Smooth muscle cell (in vitro differentiated cells): ENCODE measurements at regions not wholly inside any gene's neighbourhood (a gene's known extent, or its start where the extent isn't known, plus 50 kb on each side); places are given as distances from the start of the nearest gene placed in this dataset.

Experiments used
- DNase-seq: peaks from one replicate; lab custom pipeline; 2025; ENCODE audit not compliant: unreplicated experiment; lab: John Stamatoyannopoulos, UW
- H2AFZ ChIP-seq: fragments of 200-600 bp; sonication (generic); 2 replicates; pipeline ENCODE4 v1.6.0; 2016; ENCODE audit warnings: antibody characterized with exemption, low read depth, mild to moderate bottlenecking
- H3F3A ChIP-seq: fragments of 200-600 bp; sonication (generic); 2 replicates; pipeline ENCODE4 v1.6.0; 2017; ENCODE audit warnings: antibody characterized with exemption, low read depth
- H3K27ac ChIP-seq: fragments of 200-600 bp; sonication (generic); 2 replicates; pipeline ENCODE4 v1.5.1; 2016; ENCODE audit warnings: low read depth, mild to moderate bottlenecking
- H3K27me3 ChIP-seq: fragments of 200-600 bp; sonication (generic); 2 replicates; pipeline ENCODE4 v1.6.1; 2016; ENCODE audit warnings: low read depth, mild to moderate bottlenecking
- H3K36me3 ChIP-seq: fragments of 200-600 bp; sonication (generic); 2 replicates; pipeline ENCODE4 v1.5.1; 2016; ENCODE audit warnings: low read depth
- H3K4me1 ChIP-seq: fragments of 200-600 bp; sonication (generic); 2 replicates; pipeline ENCODE4 v1.5.1; 2016; ENCODE audit warnings: low read depth
- H3K4me2 ChIP-seq: fragments of 200-600 bp; sonication (generic); 2 replicates; pipeline ENCODE4 v1.6.0; 2016; ENCODE audit warnings: mild to moderate bottlenecking
- H3K4me3 ChIP-seq: fragments of 200-600 bp; sonication (generic); 2 replicates; pipeline ENCODE4 v1.5.1; 2016; ENCODE audit warnings: mild to moderate bottlenecking
- H3K79me2 ChIP-seq: fragments of 200-600 bp; sonication (generic); 2 replicates; pipeline ENCODE4 v1.6.0; 2016; ENCODE audit warnings: low read depth, mild to moderate bottlenecking
- H3K9ac ChIP-seq: fragments of 200-600 bp; sonication (generic); 2 replicates; pipeline ENCODE4 v1.6.0; 2016; ENCODE audit warnings: low read depth
- H3K9me3 ChIP-seq: fragments of 200-600 bp; sonication (generic); replicated peaks from 2 replicates; pipeline ENCODE4 v1.5.1; 2016; ENCODE audit warnings: low read depth
- H4K20me1 ChIP-seq: fragments of 200-600 bp; sonication (generic); 2 replicates; pipeline ENCODE4 v1.6.0; 2016; ENCODE audit warnings: low read depth
- WGBS: methylation state at CpG from one replicate; pipeline ENCODE4 v1.1.7; 2016; ENCODE audit warnings: low lambda C conversion rate; 5-methylcytosine and 5-hydroxymethylcytosine counted together
- TF ChIP-seq, protein P1 (sequence below): fragments of 200-600 bp; sonication (generic); IDR thresholded peaks from 2 replicates; pipeline ENCODE4 v1.5.1; 2017; ENCODE audit warnings: borderline replicate concordance, mild to moderate bottlenecking, antibody characterized with exemption; ENCODE audit not compliant: insufficient read depth, poor library complexity, severe bottlenecking

- H4K20me1 ChIP-seq = no peaks in the 10 kb centered on the region
- no peak for DNase-seq
- no peak overlapping the region for H2AFZ ChIP-seq
- no peak overlapping the region for H3K4me2 ChIP-seq
- 97% methylated on average over 2 of the region's 2 CpGs for WGBS
- H3K4me3 ChIP-seq = no peak overlapping the region
- H3K4me1 ChIP-seq = no peaks in the 10 kb centered on the region
- H3K36me3 ChIP-seq = no peaks in the 10 kb centered on the region
- H3K9ac ChIP-seq = no peak overlapping the region
- peaks cover 3% of the 10 kb centered on the region for H3F3A ChIP-seq
- no peaks in the 10 kb centered on the region for H3K79me2 ChIP-seq
- no peaks in the 10 kb centered on the region for H3K9me3 ChIP-seq
- H3K27me3 ChIP-seq = no peaks in the 10 kb centered on the region
- TF ChIP-seq, protein P1, sequence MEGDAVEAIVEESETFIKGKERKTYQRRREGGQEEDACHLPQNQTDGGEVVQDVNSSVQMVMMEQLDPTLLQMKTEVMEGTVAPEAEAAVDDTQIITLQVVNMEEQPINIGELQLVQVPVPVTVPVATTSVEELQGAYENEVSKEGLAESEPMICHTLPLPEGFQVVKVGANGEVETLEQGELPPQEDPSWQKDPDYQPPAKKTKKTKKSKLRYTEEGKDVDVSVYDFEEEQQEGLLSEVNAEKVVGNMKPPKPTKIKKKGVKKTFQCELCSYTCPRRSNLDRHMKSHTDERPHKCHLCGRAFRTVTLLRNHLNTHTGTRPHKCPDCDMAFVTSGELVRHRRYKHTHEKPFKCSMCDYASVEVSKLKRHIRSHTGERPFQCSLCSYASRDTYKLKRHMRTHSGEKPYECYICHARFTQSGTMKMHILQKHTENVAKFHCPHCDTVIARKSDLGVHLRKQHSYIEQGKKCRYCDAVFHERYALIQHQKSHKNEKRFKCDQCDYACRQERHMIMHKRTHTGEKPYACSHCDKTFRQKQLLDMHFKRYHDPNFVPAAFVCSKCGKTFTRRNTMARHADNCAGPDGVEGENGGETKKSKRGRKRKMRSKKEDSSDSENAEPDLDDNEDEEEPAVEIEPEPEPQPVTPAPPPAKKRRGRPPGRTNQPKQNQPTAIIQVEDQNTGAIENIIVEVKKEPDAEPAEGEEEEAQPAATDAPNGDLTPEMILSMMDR = no peak
- no peak overlapping the region for H3K27ac ChIP-seq
Observed at GRCh38 chr15:69749797-69750196, 297.2 kb downstream of the RPLP1 start.

DNA sequence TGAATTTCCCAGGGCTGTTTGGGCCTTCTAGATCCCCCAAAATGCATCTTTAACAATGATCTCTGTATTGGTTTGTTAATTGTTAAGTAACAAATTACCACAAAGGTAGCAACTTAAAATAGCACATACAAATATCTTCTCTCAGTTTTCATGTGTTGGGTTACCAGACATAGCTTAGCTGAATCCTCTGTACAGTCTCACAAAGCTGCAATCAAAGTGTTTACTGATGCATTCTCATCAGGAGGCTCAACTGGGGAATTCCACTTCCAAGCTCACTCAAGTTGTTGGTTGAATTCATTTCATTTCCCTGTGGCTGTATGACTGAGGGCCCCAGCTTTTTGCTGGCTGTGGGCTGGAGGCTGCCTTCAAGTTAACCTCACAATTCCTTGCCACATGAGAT, 297.6 kb downstream of the RPLP1 start:
- Histone ChIP-seq H3K9ac (no peak overlapping the region), H4K20me1 (no peaks in the 10 kb centered on the region), H3K4me2 (no peak overlapping the region), H3K79me2 (no peaks in the 10 kb centered on the region), H3K36me3 (no peaks in the 10 kb centered on the region), H3K4me3 (no peak overlapping the region), H3K9me3 (no peaks in the 10 kb centered on the region), H3F3A (peaks cover 3% of the 10 kb centered on the region), H3K4me1 (no peaks in the 10 kb centered on the region), H3K27ac (no peak overlapping the region), H2AFZ (no peak overlapping the region), H3K27me3 (no peaks in the 10 kb centered on the region)
- TF ChIP-seq, protein P1 = no peak
- no peak for DNase-seq

DNA sequence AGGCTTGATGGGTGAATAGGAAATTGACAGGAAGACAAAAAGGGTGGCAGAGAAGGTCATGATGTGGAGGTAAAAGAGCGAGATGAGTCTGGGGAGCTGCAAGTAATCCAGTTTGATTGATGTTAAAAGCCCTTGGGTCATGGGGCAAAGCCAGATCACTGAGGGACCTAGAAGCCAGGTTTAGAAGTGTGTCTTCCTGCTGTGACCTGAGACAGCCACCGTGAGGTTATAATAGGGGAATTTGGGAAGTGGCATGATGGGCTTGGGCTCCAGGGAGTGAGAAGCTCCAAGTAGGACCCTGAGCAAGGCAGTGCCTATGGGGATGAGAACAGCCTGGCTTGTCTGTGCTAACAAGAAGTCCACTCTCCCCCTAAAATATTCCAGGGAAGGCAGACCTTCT, 298.5 kb downstream of the RPLP1 start:
- Histone ChIP-seq H3K4me2 (no peak overlapping the region), H3K4me1 (peaks cover 3% of the 10 kb centered on the region), H3K9ac (no peak overlapping the region), H3K79me2 (no peaks in the 10 kb centered on the region), H3F3A (peaks cover 3% of the 10 kb centered on the region), H3K27ac (no peak overlapping the region), H3K9me3 (no peaks in the 10 kb centered on the region), H3K36me3 (no peaks in the 10 kb centered on the region), H3K27me3 (no peaks in the 10 kb centered on the region), H4K20me1 (no peaks in the 10 kb centered on the region), H2AFZ (no peak overlapping the region), H3K4me3 (no peak overlapping the region)
- 86% methylated on average over 2 of the region's 2 CpGs for WGBS
- TF ChIP-seq, protein P1 = no peak
- DNase-seq = no peak

DNA sequence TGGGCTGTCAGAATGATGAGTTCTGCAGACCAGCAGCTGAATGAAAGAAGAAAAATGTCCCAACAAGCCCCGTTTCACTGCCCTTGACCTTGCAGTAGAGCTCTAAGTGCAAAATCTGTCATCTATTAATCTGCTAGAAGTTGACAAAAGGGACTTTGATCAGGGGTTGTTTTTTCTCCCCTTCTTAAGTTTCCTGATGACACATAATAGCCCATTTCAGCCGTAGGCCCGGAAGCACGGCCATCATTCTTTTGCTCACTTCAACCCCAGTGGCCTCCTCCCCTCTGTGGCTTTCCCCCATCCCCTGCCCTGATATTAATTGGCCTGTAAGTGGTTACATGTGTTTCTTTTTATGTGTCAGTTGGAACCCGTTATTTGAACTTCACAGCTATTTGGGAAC, 298.9 kb downstream of the RPLP1 start:
- H3K4me1 ChIP-seq = peaks cover 3% of the 10 kb centered on the region

More for the DNA sequence above, 298.9 kb downstream of the RPLP1 start:
- Histone ChIP-seq H3K36me3 (no peaks in the 10 kb centered on the region), H3K27me3 (no peaks in the 10 kb centered on the region), H3F3A (peaks cover 6% of the 10 kb centered on the region), H3K79me2 (no peaks in the 10 kb centered on the region), H3K4me3 (no peak overlapping the region), H3K4me2 (no peak overlapping the region), H3K9me3 (no peaks in the 10 kb centered on the region), H3K9ac (no peak overlapping the region), H2AFZ (no peak overlapping the region), H3K27ac (no peak overlapping the region), H4K20me1 (no peaks in the 10 kb centered on the region)
- TF ChIP-seq, protein P1 = no peak
- DNase-seq = no peak
- 39% methylated on average over 5 of the region's 5 CpGs for WGBS
